Astrocyte of the hippocampus (primary cell): ENCODE measurements at regions not wholly inside any gene's neighbourhood (a gene's known extent, or its start where the extent isn't known, plus 50 kb on each side); places are given as distances from the start of the nearest gene placed in this dataset.
A peak's percentile ranks its signal among the peaks of the same experiment; 100 is the strongest.
"Not testable (repeated sequence)": the region's sequence is repeated elsewhere in the genome, so short reads cannot be mapped to it uniquely, and the experiment has no call there.

Source experiments
- DNase-seq: peaks from one replicate; pipeline ENCODE4 v3.0.0; 2011; ENCODE audit warnings: low read depth, low spot score

DNA sequence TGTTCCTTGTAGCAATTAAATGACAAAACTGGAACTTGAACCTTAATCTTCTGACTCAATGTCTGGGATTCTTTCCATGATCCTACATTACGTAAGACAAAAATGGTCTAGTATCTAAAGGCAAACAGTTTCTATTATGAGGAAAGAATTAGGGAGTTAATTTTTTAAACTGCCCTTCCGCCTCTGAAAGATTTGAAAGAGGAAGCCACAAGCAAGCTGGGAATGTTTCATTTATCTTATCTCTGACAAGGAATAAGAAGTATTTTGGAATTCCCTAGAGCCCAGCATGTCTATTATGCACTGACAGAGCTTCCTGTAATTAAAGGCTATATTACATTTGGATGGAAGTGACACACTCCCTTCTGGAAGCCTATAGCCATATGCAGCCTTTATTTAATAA, 558.8 kb upstream of the CDH2 start:
- DNase-seq = peak; percentile 78

GRCh38 chr18:28729321-28729720, 552.4 kb upstream of the CDH2 start:
- DNase-seq = peak; percentile 19

DNA sequence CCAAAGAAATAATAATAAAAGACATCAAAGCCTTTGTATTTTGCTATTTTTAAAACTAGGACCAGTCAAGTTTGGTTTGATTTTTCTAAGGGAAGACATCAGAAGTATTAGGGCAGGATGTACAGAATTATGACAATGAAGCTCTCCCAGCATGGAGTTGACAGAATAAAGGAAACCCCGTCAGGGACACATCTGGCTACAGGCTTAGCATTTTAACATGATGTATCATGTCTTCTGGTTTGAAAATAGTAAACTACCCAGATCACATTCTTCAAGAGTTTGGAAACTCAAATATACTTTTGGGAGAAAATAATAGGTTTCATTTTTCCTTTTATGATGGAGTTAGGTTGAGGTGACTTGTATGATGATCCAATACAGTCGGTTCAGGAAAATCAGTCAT, 552.0 kb upstream of the CDH2 start:
- DNase-seq = no peak

DNA sequence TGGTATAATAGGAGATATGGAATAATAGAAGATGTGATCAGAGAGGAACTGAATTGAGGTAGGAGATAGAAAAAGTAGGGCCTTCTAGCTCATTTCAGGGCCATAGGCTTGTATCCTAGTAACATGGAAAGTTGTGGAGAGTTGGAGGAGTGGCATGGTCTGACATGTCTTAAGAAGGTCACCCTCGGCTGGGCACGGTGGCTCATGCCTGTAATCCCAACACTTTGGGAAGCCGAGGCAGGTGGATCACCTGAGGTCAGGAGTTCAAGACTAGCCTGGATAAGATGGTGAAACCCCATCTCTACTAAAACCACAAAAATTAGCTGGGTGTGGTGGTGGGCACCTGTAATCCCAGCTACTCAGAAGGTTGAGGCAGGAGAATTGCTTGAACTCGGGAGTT, 550.3 kb upstream of the CDH2 start:
- not testable (repeated sequence) for DNase-seq

DNA sequence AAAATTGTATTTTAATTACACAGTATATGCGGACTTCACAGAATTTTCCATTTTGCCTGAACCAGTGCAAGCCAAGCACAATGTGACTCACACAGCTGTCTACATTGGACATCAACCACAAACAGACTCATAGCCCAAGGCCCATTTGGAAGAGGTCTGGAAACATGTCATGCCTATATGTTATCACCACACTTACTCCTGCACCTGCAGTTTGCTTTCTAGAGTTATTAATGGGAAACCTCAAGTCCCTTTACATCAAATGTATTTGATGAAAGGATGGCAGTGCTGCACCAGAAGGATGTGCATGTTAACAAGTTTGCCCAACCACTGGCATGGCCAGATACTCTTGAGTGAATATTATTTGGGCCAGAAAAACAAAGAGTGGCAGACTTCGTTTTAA, 548.9 kb upstream of the CDH2 start:
- DNase-seq = peak; percentile 40

- no peak for DNase-seq
Measured at GRCh38 chr18:28723506-28723905, 546.6 kb upstream of the CDH2 start.

GRCh38 chr18:28718696-28719095, 541.8 kb upstream of the CDH2 start:
- no peak for DNase-seq

GRCh38 chr18:28716338-28716737, 539.4 kb upstream of the CDH2 start:
- no peak for DNase-seq

GRCh38 chr18:28715206-28715605, 538.3 kb upstream of the CDH2 start:
- no peak for DNase-seq

DNA sequence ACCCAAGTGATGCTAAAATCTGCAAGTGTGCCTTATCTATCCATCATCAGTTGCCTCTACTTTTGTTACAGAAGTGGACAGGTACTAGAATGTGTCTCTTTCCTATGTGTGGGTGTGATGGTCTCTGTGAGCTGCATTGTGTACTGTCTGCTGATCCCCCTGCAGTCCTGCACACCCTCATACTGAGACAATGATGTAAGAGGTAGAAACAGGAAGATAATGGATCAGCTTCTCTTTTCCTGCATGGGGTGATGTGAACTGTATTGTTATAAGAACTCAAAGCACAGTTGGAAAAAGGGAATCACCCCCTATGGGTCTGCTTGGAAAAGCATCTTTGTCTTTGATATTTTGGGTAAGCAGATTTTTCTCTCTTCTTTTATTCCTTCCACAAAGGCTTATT, 537.6 kb upstream of the CDH2 start:
- no peak for DNase-seq

DNA sequence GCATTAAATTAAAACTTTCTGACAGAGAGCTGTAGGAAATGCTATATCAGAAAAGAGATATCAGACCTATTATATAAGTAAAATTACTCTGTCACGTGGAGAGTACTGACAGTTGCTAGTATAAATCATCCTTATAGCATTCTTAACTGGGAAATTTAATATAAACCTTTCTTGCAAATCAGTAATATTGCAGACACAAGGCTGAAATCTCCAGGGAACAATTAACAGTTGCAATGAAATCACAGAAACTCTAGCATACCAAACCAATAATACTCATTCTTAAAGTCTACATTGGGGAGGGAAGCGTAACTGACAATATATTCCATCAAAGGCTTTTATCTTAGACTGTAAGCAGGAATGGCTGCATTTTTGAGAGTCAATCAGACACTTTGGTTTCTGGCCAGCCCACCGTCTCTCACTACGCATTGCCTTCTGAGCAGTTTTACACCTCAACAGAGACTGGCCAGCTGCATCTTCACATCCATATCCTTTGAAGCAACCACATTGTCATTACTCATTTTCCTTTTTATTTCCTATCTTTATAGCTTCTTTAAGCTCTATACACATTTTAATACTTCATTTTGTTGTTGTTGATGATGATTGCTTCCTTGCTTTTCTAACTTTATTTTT, 536.0 kb upstream of the CDH2 start:
- DNase-seq = no peak

DNA sequence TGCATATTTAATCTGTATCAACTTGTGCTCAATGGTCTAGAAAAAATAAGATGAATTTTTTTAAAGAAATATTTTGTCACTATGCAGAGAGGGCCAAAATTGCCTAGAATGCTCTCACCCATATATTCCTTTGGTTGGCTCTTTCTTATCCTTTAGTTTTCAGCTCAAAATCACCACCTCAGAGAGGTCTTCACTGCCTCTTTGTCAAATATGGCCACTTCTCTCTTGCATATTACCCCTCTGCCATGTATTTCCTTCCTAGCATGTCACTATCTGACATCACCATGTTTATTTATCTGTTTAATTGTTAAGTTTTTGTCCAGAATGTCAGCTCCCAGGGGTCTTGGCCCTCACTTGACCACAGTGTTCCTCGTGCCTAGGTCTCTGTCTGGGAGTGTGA, 535.2 kb upstream of the CDH2 start:
- no peak for DNase-seq

DNA sequence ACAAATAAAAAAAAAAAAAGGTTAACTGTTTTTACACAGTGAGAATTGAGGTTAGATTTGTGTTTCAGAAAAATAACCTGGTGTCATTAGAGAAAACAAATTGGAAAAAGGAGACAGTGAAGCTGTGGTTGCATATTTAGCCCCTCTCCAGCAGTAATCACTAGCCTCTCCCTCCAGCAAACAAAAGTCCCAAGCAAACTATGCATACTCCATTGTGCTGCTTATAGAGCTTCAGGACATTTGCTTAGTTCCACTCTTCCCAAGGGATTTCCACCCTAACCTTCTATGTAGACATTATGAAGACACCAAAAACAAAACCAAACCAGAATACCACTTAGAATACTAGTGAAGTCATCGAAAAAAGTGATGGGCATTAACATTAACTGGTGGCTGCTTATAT, 534.2 kb upstream of the CDH2 start:
- DNase-seq = no peak

DNA sequence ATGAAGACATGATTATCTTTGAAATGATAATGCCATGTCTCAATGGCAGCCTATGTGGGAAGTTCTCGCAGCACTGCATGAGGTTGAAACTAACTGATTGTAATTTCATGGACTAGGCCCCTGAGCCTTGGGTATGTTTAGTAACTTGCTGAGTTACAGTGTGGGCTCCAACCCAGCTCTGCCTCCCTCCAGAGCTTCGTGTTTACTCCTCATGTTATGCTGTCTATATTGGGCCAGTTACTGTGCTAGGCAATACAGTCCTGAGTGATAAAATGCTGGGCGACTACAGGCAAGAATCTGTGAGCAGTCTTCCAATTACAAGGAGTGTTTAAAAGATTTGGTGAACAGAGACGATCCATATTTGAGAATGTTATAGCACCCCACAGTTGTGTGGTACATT, 530.1 kb upstream of the CDH2 start:
- DNase-seq = no peak

DNA sequence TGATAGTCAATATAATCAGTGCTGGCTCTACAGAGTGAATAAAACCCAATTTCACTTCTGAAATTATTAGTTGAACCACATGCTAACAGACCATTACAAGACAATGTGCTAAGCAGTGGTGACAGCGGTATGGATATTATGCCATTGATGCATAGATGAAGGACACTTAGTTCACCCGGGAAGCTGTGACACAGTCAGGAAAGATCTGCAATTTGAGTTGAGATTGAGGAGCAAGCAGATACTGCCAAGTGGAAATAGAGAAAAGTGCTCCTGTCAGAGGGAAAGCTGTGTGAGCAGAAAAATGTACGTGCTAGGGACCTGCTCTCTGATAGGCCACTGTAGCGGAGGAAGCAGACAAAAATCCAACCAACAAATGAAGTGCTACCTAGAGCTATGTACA, 529.5 kb upstream of the CDH2 start:
- no peak for DNase-seq

GRCh38 chr18:28705482-28705881, 528.6 kb upstream of the CDH2 start:
- DNase-seq = no peak

- no peak for DNase-seq
Measured at GRCh38 chr18:28692337-28692736, 515.4 kb upstream of the CDH2 start.

- no peak for DNase-seq
Measured at GRCh38 chr18:28691496-28691840, 514.5 kb upstream of the CDH2 start.

DNA sequence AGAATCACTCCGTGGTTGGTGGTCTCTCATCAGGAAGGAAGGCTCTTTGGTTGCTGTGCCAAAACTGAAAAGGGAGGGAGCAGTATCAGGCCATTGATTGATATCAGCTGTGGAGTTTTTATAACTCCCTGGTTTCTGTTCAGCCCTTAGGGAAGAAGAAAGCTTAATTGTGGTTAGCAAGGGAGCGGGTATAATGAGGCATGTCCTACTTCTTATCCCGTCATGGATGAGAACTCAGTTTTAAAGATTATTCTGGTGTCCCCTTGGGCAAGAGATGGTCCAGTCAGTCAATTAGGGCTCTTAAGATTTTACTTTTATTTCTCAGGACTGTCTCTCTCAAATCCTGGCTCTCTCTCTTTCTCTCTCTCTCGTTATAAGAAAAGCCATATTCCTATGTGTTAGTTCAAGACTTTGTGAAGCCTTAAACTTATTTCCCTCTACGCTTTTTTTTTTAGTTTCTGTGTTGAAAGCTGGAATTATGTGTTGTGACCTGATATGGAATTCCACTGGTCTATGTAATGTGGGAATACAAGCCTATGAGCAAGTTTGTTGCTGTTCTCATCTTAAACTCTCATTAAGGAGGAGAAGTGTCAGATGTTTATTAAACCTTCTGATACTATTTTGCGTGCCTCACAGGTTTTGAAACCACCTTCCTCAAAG, 514.0 kb upstream of the CDH2 start:
- no peak for DNase-seq

GRCh38 chr18:28690100-28690499, 513.2 kb upstream of the CDH2 start:
- no peak for DNase-seq

- DNase-seq = peak; percentile 11
Measured at GRCh38 chr18:28689588-28689987, 512.7 kb upstream of the CDH2 start.

GRCh38 chr18:28684746-28685355, 507.9 kb upstream of the CDH2 start:
- no peak for DNase-seq

- no peak for DNase-seq
Measured at GRCh38 chr18:28682912-28683311, 506.0 kb upstream of the CDH2 start.
